ENCODE measurements at regions not wholly inside any gene's neighbourhood (a gene's known extent, or its start where the extent isn't known, plus 50 kb on each side); places are given as distances from the start of the nearest gene placed in this dataset.

GRCh38 chr21:16773206-16773605, 739.6 kb upstream of the CXADR start:
- TF ChIP-seq, protein P1, sequence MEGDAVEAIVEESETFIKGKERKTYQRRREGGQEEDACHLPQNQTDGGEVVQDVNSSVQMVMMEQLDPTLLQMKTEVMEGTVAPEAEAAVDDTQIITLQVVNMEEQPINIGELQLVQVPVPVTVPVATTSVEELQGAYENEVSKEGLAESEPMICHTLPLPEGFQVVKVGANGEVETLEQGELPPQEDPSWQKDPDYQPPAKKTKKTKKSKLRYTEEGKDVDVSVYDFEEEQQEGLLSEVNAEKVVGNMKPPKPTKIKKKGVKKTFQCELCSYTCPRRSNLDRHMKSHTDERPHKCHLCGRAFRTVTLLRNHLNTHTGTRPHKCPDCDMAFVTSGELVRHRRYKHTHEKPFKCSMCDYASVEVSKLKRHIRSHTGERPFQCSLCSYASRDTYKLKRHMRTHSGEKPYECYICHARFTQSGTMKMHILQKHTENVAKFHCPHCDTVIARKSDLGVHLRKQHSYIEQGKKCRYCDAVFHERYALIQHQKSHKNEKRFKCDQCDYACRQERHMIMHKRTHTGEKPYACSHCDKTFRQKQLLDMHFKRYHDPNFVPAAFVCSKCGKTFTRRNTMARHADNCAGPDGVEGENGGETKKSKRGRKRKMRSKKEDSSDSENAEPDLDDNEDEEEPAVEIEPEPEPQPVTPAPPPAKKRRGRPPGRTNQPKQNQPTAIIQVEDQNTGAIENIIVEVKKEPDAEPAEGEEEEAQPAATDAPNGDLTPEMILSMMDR (IDR thresholded peaks at IDR 0.05 in 8 of 11, conservative IDR thresholded peaks at IDR 0.05 in 3 of 11) = no peak
- no peak for TF ChIP-seq POLR2AphosphoS5 (IDR thresholded peaks at IDR 0.05)

Data from spleen (tissue), 7 donors.